HG02642 (cell line): ENCODE measurements at regions not wholly inside any gene's neighbourhood (a gene's known extent, or its start where the extent isn't known, plus 50 kb on each side); places are given as distances from the start of the nearest gene placed in this dataset.

Source experiments
- ATAC-seq: cut with Tn5 transposase; IDR thresholded peaks from one replicate; pipeline ENCODE4 v1.9.1; 2021; ENCODE audit warnings: mild to moderate bottlenecking; ENCODE audit not compliant: unreplicated experiment, poor library complexity

DNA sequence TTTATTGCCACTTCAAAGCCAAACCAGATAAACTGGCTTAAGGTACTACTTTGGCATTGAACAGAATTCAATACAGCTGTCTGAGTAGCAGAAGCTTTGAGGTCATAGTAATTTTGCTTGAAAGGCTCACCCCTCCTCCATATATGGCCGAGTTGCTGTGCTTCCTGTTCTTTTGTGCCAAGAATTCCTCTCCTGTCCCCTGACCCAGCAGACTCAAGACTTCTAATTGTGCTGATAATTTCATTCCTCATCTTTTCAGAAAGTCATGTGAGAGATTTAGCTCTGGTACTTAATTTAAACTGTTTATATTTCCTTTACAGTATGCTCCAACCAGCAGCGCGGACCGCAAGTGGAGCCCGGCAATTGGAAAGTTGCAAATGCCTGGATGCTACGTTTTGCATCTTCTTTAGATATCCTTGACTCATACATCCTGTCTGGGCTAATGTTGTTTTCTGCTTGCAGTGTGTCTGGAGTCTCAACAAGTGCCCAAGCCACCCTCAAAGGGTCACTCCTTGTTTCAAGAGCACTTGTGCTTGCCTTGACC, 373.4 kb downstream of the PDGFC start:
- ATAC-seq, result no peak

- no peak for ATAC-seq
These were observed 374.8 kb downstream of the PDGFC start for GRCh38 chr4:156596706-156597329.

DNA sequence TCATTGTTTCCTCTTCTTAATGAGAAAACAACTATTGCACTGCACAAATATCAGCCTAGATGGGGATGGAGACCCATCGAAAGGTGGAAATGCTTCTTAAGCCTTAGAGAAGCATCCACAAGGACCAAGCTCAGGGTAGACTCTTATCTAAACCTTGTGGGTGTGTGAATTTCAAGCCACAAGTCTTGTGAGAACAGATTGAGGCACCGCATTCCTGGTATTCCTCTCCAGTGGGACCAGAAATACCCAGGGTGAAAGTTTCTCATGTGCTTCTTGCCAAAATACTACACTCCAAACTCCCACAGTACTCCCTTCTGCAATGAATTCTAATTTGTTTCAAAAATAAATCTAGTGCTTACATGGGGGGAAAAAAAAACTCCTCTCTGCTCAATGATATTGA, 375.6 kb downstream of the PDGFC start:
- no peak for ATAC-seq

DNA sequence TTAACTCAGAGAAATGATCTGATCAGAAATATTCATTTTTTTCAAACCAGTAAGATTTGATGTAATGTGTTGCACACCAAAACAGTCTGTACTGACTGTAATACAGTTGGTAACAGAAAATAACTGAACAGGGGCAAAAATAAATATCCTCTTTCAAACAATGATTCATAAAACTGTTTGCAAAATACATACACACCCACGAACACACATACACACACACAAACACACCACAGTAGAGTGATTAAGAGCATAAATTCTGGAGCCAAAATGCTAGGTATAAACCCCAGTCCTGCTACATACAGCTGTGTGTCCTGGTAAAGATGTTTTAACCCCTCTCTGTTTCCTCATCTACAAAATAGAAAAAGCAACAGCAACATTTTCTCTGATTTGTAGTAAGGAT, 376.6 kb downstream of the PDGFC start:
- ATAC-seq, result no peak

- ATAC-seq, result no peak
These were observed 377.0 kb downstream of the PDGFC start for GRCh38 chr4:156594624-156595023.

GRCh38 chr4:156593464-156593863, 378.1 kb downstream of the PDGFC start:
- ATAC-seq, result no peak

DNA sequence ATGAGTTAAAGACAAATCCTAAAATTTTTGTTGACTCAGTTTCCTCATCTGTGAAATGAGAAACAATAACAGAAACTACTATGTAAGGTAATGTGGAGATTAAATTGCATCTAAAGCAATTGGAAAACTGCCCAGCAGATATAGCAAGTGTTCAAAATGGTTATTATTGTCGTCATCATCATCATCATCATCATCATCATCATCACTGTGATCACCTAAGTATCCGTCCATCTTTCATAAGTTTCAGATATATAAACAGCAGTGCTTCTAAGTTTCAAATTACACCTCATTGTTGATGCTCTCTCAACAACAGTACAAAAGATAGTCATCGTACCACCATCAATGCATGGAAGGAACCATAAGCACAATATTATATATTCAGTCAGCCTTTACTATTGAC, 379.9 kb downstream of the PDGFC start:
- no peak for ATAC-seq

DNA sequence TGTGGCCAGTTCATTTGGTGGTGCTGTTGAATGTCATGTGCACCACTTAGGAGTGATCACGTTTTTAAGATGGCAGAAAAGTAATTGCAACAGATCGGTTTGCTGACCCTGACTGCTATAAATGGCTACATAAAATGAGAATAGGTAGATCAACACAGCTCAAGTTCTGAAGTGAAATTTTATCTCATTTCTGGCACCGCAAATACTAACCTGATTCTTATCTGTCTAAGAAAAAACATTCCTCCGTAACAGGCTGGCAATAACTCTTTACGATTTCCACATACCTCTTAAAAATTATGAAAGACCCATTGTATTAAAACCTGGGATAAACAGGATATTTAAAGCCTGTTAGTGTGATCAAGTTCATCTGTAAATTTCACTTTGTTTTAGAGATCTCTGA, 387.5 kb downstream of the PDGFC start:
- ATAC-seq, result no peak

DNA sequence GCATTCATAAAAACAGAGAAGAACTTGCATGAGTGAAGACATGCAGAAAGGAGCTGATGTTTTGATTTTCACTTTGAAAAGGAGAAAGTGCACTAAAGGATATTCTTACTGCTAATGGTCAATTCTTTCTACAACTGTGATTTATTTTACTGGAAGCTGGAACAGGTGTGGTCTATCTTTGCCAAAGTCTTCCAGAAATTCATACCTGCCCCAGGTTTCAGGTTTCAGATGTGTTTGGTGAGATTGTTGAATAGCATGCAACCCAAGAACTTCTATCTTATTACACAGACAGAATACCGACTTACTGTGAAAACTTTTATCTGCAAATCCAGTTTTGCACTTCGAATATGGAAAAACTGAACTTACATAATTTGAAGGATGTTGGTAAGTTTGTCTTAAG, 388.3 kb downstream of the PDGFC start:
- ATAC-seq, result no peak

- ATAC-seq, result no peak
These were observed 390.1 kb downstream of the PDGFC start for GRCh38 chr4:156581282-156582063.

DNA sequence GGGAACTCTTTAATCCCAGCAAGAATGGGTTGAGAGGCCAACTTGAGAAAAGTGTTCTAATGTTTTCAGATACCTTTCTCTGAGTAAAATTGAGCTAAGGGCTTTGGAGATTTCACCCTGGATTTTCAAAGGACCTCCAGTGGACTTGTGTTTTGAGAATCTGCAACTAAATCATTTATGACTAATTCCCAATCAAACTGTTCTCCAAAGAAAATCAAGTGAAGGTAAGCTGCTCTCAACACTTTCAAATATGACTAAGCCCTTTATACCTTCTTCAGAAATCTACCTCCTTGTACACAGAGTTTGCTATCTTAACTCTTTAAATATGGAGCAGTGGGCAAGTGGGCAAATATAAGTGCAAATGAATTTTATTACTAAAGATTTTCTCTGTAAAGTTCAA, 392.9 kb downstream of the PDGFC start:
- ATAC-seq, result no peak

DNA sequence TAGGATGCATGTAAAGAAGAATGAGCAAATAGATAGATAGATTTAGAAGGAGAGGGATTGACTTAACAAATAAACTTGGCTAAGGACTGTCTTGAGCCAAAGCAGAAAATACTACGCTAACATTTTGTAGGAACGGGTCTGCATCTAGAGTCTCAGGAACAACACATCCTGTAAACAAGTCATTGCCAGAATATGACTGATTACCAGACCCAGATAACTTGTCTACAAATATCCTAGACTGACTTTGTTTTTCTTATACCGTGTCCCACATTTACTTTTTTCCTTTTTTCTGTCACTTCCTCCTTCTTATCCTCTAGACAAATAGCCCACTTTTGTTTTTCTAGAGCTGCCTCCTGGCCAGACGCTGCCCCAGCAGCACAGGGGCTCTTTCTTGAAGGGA, 393.6 kb downstream of the PDGFC start:
- ATAC-seq, result no peak

- no peak for ATAC-seq
These were observed 394.7 kb downstream of the PDGFC start for GRCh38 chr4:156576946-156577345.

GRCh38 chr4:156575430-156576073, 396.0 kb downstream of the PDGFC start:
- ATAC-seq, result no peak

DNA sequence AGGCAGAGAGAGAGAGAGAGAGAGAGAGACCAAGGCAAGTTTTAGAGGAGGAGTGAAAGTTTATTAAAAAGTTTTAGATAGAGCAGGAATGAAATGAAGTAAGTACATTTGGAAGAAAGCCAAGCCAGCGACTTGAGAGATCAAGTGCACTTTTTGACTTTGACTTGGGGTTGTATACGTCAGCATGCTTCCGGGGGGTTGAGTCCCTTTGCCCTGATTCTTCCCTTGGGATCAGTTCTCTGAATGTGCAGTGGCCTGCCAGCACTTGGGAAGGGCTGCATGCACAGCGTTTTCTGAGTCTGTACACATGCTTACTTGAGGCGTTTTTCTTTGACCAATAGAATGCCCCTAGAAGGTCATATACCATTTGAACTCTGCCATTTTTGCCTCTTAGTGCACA, 400.5 kb downstream of the PDGFC start:
- ATAC-seq, result no peak

DNA sequence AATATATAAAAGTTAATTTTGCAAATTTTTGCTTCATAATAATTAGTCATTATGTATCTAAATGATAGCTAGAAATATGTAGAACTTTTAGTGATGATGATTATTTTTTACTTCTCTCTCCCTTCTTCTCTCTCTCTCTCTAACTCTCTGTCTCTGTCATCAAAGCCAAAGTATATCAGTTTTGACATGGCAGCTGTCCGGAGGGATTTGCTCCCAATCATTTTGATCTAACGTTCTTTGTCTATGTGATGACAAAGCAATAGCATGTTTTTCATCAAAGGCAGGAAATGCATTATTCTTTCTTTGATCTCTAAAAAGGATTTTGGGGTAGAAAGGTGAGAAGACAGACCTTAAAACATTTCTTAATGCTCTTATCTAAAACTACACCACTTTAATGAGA, 402.1 kb downstream of the PDGFC start:
- ATAC-seq, result no peak

GRCh38 chr4:156568484-156568883, 403.1 kb downstream of the PDGFC start:
- no peak for ATAC-seq

DNA sequence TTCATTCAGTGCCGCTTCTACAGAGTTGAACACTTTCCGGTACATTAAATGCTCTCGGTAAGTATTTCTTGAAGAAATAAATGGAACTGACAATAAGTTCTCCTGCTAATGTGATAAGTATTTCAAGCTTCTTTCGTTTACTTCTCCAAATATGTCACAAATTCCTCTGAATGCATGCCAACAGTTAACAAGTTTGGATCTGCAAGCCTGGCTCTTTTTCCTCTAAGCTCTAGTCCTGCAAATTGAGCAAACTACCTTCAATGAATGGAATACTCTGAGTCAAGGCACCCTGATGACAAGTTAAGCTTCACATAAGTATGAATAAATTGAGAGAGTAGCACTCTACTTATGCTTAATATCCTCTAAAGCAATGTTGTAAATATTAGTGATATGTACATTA, 403.6 kb downstream of the PDGFC start:
- no peak for ATAC-seq

- no peak for ATAC-seq
These were observed 410.9 kb downstream of the PDGFC start for GRCh38 chr4:156560701-156561100.

DNA sequence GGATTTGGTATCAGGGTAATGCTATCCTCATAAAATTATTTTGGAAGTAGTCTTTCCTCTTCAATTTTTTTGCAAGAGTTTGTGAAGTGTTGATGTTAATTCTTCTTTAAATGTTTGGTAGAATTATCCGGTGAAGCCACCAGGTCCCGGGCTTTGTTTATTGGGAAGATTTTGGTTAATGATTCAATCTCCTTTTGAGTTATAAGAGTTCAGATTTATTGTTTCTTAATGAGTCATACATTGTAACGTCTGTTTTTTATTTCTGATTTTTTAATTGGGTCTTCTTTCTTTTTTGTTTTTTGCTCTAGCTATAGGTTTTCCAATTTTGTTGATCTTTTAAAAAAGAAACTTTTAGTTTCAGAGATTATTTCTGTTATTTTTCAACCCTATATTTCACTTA, 412.3 kb downstream of the PDGFC start:
- no peak for ATAC-seq

GRCh38 chr4:156558373-156559025, 413.1 kb downstream of the PDGFC start:
- no peak for ATAC-seq
